ENCODE measurements at regions not wholly inside any gene's neighbourhood (a gene's known extent, or its start where the extent isn't known, plus 50 kb on each side); places are given as distances from the start of the nearest gene placed in this dataset.

- TF ChIP-seq CTCF (IDR thresholded peaks at IDR 0.05) (no peak), POLR2A (IDR thresholded peaks at IDR 0.05) (no peak)
These were observed 463.0 kb downstream of the EPHA3 start for GRCh38 chr3:89570465-89570864.

Data from Peyer's patch (tissue), 4 donors.